ENCODE measurements at regions not wholly inside any gene's neighbourhood (a gene's known extent, or its start where the extent isn't known, plus 50 kb on each side); places are given as distances from the start of the nearest gene placed in this dataset.

DNA sequence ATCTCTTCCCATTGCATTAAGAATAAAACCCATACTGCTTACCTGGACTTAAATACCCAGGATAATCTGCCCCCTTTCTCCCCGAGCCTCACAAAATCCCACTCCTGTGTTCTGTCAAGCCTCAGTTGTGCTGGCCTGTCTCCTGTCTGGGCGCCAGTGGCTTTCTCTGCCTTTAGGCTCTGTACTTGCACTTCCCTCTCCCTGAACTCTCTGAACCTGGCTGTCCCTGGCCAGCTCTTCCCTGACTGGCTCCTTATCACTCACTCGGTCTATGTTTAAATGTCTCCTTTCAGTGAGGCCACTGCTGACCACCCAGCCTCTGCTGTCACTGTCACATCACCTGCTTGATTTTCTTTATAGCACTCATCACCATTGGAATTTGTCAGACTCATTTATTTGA lies 382.7 kb upstream of the PPP2R3A start:
- TF ChIP-seq, protein P1, sequence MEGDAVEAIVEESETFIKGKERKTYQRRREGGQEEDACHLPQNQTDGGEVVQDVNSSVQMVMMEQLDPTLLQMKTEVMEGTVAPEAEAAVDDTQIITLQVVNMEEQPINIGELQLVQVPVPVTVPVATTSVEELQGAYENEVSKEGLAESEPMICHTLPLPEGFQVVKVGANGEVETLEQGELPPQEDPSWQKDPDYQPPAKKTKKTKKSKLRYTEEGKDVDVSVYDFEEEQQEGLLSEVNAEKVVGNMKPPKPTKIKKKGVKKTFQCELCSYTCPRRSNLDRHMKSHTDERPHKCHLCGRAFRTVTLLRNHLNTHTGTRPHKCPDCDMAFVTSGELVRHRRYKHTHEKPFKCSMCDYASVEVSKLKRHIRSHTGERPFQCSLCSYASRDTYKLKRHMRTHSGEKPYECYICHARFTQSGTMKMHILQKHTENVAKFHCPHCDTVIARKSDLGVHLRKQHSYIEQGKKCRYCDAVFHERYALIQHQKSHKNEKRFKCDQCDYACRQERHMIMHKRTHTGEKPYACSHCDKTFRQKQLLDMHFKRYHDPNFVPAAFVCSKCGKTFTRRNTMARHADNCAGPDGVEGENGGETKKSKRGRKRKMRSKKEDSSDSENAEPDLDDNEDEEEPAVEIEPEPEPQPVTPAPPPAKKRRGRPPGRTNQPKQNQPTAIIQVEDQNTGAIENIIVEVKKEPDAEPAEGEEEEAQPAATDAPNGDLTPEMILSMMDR (IDR thresholded peaks at IDR 0.05) = no peak
- TF ChIP-seq POLR2AphosphoS5 (IDR thresholded peaks at IDR 0.05) = no peak
- TF ChIP-seq POLR2A (IDR thresholded peaks at IDR 0.05) = no peak
- no peak for TF ChIP-seq EP300 (IDR thresholded peaks at IDR 0.05; ENCODE audit: low read depth)
